ENCODE measurements at regions not wholly inside any gene's neighbourhood (a gene's known extent, or its start where the extent isn't known, plus 50 kb on each side); places are given as distances from the start of the nearest gene placed in this dataset.

- no peak for TF ChIP-seq SUZ12 (IDR thresholded peaks at IDR 0.05)
- TF ChIP-seq TARDBP (IDR thresholded peaks at IDR 0.05), result no peak
- POLR2A ChIA-PET, result no interaction called here
- CTCF ChIA-PET, result no interaction called here
- no peak for DNase-seq (ENCODE audit: extremely low spot score)
Measured at GRCh38 chr17:79509490-79509889, 101.4 kb downstream of the RBFOX3 start.

DNA sequence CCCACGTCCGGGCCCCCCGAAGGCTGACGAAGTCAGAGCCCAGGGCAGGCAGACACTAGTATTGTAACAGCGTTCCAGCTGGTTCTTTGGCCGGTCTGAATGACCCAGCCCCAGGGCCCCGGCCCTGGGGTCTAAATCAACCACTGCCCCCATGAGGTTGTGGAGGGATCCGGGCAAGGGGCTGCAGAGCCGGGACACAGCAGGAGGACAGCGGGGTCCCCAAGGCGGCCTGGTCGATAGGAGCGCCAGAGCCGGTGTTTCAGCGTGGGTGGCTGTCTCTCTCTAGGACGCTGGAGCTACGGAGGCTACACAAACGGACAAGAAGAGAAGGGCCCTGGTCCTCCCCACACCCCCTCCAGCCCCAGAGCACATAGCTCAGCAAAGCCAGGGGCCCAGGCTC lies 101.8 kb downstream of the RBFOX3 start:
- DNase-seq (ENCODE audit: extremely low spot score), result no peak
- TF ChIP-seq FOXM1 (IDR thresholded peaks at IDR 0.05; ENCODE audit: borderline replicate concordance) (no peak), BHLHE40 (IDR thresholded peaks at IDR 0.05; ENCODE audit: borderline replicate concordance) (no peak), ELF4 (IDR thresholded peaks at IDR 0.05) (no peak), FOXA1 (IDR thresholded peaks at IDR 0.05) (no peak), LEF1 (IDR thresholded peaks at IDR 0.05; ENCODE audit: borderline replicate concordance) (no peak), TARDBP (IDR thresholded peaks at IDR 0.05) (no peak), L3MBTL2 (conservative IDR thresholded peaks at IDR 0.05) (no peak), FOXK2 (IDR thresholded peaks at IDR 0.05) (no peak), NFRKB (IDR thresholded peaks at IDR 0.05) (no peak), SUZ12 (IDR thresholded peaks at IDR 0.05) (no peak), ZNF384 (IDR thresholded peaks at IDR 0.05) (no peak), ARNT (IDR thresholded peaks at IDR 0.05) (no peak), SP1 (IDR thresholded peaks at IDR 0.05) (no peak), CTBP1 (IDR thresholded peaks at IDR 0.05; ENCODE audit: borderline replicate concordance) (no peak), HDGF (IDR thresholded peaks at IDR 0.05; ENCODE audit: borderline replicate concordance) (no peak)
- TF ChIP-seq, protein P1, sequence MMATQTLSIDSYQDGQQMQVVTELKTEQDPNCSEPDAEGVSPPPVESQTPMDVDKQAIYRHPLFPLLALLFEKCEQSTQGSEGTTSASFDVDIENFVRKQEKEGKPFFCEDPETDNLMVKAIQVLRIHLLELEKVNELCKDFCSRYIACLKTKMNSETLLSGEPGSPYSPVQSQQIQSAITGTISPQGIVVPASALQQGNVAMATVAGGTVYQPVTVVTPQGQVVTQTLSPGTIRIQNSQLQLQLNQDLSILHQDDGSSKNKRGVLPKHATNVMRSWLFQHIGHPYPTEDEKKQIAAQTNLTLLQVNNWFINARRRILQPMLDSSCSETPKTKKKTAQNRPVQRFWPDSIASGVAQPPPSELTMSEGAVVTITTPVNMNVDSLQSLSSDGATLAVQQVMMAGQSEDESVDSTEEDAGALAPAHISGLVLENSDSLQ (IDR thresholded peaks at IDR 0.05), result no peak
- ChIA-PET POLR2A (no interaction called here), CTCF (interaction anchor here (0.6 kb wide), 1 partner anchor 780 kb away, joined by 3 read pairs; no protein-coding TSS in a partner anchor)

DNA sequence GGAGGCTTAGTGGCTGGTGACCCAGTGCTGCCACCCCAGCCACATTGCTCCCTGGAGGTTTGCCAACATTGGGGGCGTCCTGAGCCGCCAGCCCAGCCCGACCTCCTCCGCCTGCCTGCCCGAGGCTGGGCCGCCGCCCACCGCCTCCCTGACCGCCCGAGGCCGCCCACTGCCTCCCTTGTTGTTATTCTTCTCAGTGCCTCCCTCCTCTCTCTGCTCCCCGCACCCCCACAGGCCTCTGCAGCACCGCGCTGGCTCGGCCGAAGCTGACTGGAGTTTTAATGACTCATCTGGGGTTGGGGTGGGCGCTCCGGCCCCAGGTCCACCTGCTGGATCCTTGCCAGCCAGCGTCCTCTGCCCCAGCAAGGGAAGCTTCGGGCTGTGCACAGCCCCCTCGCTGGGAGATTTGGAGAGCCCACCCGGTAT lies 102.5 kb downstream of the RBFOX3 start:
- no peak for TF ChIP-seq LEF1 (IDR thresholded peaks at IDR 0.05; ENCODE audit: borderline replicate concordance)
- no peak for TF ChIP-seq NFRKB (IDR thresholded peaks at IDR 0.05)
- TF ChIP-seq, protein P1 (IDR thresholded peaks at IDR 0.05), result no peak
- TF ChIP-seq ELF4 (IDR thresholded peaks at IDR 0.05), result no peak
- no peak for TF ChIP-seq FOXM1 (IDR thresholded peaks at IDR 0.05; ENCODE audit: borderline replicate concordance)
- no peak for TF ChIP-seq ZNF384 (IDR thresholded peaks at IDR 0.05)
- no peak for DNase-seq (ENCODE audit: extremely low spot score)
- ChIA-PET CTCF (interaction anchor here (0.6 kb wide), 1 partner anchor 779 kb away, joined by 3 read pairs; no protein-coding TSS in a partner anchor), POLR2A (no interaction called here)

DNA sequence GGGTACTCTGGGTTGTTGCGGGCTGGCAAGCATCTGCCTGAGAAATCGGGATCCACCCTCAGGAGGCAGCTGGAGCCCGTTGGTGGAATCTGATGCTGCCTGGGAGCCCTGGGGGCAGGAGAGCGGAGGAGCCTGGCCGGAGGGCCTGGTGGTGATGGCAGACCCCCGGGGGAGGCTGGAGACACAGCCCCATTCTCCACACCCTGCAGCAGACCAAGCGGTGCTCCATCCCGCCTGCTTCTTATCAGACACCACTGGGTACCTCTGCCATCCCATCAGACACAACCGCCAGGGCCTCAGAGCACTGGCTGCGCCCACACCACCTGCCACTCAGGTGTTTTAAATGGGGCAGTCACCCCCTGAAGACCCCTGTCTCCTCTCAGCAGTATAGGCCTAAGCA lies 103.9 kb downstream of the RBFOX3 start:
- POLR2A ChIA-PET, result no interaction called here
- TF ChIP-seq ARNT (IDR thresholded peaks at IDR 0.05), result no peak
- no peak for DNase-seq (ENCODE audit: extremely low spot score)
- CTCF ChIA-PET, result no interaction called here

DNA sequence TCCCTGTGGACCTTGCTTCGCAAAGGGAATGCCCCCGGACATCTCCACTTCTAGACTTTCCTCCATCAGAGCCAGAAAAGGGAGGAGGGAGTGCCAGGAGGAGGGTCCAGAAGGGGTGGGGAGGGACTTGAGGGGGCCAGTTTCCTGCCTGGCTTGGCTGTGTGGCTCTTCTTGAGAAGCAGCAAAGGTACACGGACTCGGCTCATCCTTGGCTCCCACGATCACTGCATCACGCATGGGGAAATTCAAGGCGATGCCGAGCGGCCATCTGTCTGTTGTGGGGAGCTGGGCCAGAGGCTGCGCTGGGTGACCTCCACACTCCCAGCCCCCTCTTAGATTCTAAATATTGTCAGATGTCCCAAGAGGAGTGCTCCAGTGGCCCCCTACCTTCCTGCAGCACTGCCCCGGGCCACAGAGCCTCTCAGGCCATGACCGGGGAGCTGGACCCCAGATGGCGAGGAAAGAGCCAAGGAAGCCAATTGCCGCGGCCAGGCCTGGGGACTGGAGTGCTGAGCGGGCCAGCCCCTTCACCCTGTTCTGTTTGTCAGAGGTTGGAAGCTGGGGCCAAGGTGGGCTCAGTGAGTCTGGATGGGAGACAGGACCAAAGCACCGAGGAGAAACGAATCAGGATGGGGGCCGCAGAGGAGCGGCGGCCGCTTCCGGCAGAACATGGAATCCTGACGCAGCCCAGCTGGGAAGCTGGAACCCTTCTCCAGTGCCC lies 104.5 kb downstream of the RBFOX3 start:
- DNase-seq (ENCODE audit: extremely low spot score), result no peak
- POLR2A ChIA-PET, result no interaction called here
- TF ChIP-seq FOXM1 (IDR thresholded peaks at IDR 0.05; ENCODE audit: borderline replicate concordance) (no peak), SP1 (IDR thresholded peaks at IDR 0.05) (no peak), NFRKB (IDR thresholded peaks at IDR 0.05) (no peak), CTBP1 (IDR thresholded peaks at IDR 0.05; ENCODE audit: borderline replicate concordance) (no peak), FOXK2 (IDR thresholded peaks at IDR 0.05) (no peak), ARNT (IDR thresholded peaks at IDR 0.05) (no peak), SUZ12 (IDR thresholded peaks at IDR 0.05) (no peak), FOXA1 (IDR thresholded peaks at IDR 0.05) (no peak), L3MBTL2 (conservative IDR thresholded peaks at IDR 0.05) (no peak), ELF4 (IDR thresholded peaks at IDR 0.05) (no peak), BHLHE40 (IDR thresholded peaks at IDR 0.05; ENCODE audit: borderline replicate concordance) (no peak), LEF1 (IDR thresholded peaks at IDR 0.05; ENCODE audit: borderline replicate concordance) (no peak), HDGF (IDR thresholded peaks at IDR 0.05; ENCODE audit: borderline replicate concordance) (no peak), TARDBP (IDR thresholded peaks at IDR 0.05) (no peak), ZNF384 (IDR thresholded peaks at IDR 0.05) (no peak)
- TF ChIP-seq, protein P1 (IDR thresholded peaks at IDR 0.05), result no peak
- CTCF ChIA-PET, result no interaction called here

DNA sequence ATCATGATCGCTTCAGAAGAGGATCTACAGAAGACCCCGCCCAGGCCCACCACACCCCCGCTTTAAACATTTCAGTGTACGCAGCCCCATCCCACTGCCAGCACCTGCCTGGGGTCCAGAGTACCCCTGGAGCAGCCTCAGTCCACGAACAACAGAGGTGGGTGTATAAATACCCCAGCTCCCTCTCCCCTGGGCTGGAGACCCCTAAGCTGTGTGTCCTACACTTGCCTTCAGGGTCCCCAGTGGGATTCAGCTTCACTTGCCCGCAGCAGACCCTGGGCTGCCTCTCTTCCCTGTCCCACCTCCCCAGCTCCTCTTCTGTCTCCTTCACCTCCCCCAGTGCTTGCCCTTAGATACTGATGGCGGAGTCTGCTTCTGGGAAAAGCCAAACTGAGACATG lies 105.7 kb downstream of the RBFOX3 start:
- no peak for DNase-seq (ENCODE audit: extremely low spot score)
- CTCF ChIA-PET, result no interaction called here
- POLR2A ChIA-PET, result no interaction called here
- TF ChIP-seq SUZ12 (IDR thresholded peaks at IDR 0.05) (no peak), FOXK2 (IDR thresholded peaks at IDR 0.05) (no peak), ARNT (IDR thresholded peaks at IDR 0.05) (no peak), SP1 (IDR thresholded peaks at IDR 0.05) (no peak), L3MBTL2 (conservative IDR thresholded peaks at IDR 0.05) (no peak), ELF4 (IDR thresholded peaks at IDR 0.05) (no peak), BHLHE40 (IDR thresholded peaks at IDR 0.05; ENCODE audit: borderline replicate concordance) (no peak), HDGF (IDR thresholded peaks at IDR 0.05; ENCODE audit: borderline replicate concordance) (no peak)

DNA sequence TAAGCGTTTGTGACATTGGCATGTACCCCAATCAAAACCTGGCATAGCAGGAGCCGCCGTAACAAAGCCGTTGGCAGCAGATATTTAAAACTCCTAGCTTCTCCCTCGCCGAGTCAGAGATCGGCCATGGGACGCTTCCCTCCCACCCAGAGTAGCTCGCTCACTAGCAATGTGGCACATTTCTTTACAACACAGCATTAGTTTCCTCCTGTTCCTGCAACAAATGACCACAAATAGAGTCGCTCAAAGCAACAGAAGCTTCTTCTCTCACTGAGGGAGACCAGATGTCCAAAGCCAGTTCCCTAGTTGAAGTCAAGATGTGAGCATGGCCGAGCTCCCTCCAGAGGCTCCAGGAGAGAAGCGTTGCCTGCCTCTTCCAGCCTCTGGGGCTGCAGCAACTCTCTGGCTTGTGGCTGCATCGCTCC lies 106.7 kb downstream of the RBFOX3 start:
- TF ChIP-seq L3MBTL2 (conservative IDR thresholded peaks at IDR 0.05), result no peak
- DNase-seq (ENCODE audit: extremely low spot score), result no peak
- ChIA-PET POLR2A (no interaction called here), CTCF (no interaction called here)
